B cell (primary cell): ENCODE measurements at regions not wholly inside any gene's neighbourhood (a gene's known extent, or its start where the extent isn't known, plus 50 kb on each side); places are given as distances from the start of the nearest gene placed in this dataset.

Source experiments
- ATAC-seq: fragments of 200-7000 bp; cut with Tn5 transposase; one replicate; pipeline ENCODE4 v1.10.0; 2021; ENCODE audit warnings: low read depth, mild to moderate bottlenecking, moderate number of reproducible peaks, moderate library complexity
- CTCF ChIA-PET: fragments of 350-600 bp; sonication (Branson Sonifier 250); formaldehyde crosslinking; loops from one replicate; lab custom pipeline; 2021; ENCODE audit warnings: antibody characterized with exemption, inconsistent platforms; lab: Charles Lee
- POLR2A ChIA-PET: fragments of 350-600 bp; sonication (Branson Sonifier 250); formaldehyde crosslinking; loops from one replicate; lab custom pipeline; 2021; ENCODE audit warnings: antibody characterized with exemption; lab: Charles Lee
- DNase-seq: peaks from one replicate; pipeline ENCODE4 v3.0.0; 2013
- H2AFZ ChIP-seq: 2 replicates; pipeline ENCODE4 v1.6.1; 2012; ENCODE audit warnings: mild to moderate bottlenecking, low read depth, low read length; ENCODE audit not compliant: insufficient read depth, poor library complexity, severe bottlenecking
- H3K27ac ChIP-seq, 2 donors: 1 replicate in 1 of 2; 2 replicates in 1 of 2; pipeline ENCODE4 v1.5.1; 2012 to 2013; ENCODE audit warnings: low read length in 2 of 2, mild to moderate bottlenecking in 2 of 2, moderate library complexity in 1 of 2
- H3K27me3 ChIP-seq, 4 experiments: fragments of 200-600 bp in 1 of 4; sonication (generic) in 1 of 4; replicated peaks in 1 of 4; 1 replicate in 2 of 4; 2 replicates in 2 of 4; pipeline versions ENCODE4 v1.6.1 to v1.7.0; 2013 to 2016; ENCODE audit warnings: low read length in 3 of 4, mild to moderate bottlenecking in 2 of 4, mixed read lengths in 1 of 4, moderate library complexity in 1 of 4; ENCODE audit not compliant: insufficient read depth in 4 of 4, control insufficient read depth in 3 of 4; ENCODE audit errors: control extremely low read depth in 1 of 4
- H3K36me3 ChIP-seq, 2 experiments: replicated peaks in 1 of 2; 1 replicate in 1 of 2; 2 replicates in 1 of 2; pipeline versions ENCODE4 v1.6.1 to v1.7.1; 2013; ENCODE audit warnings: low read length in 1 of 2; ENCODE audit not compliant: insufficient read depth in 2 of 2, control insufficient read depth in 1 of 2; ENCODE audit errors: control extremely low read depth in 1 of 2, extremely low read depth in 1 of 2
- H3K4me1 ChIP-seq, 2 donors: fragments of 200-600 bp in 1 of 2; sonication (generic) in 1 of 2; 1 replicate in 1 of 2; 2 replicates in 1 of 2; pipeline versions ENCODE4 v1.5.1 to v1.6.1; 2013 to 2017; ENCODE audit warnings: low read length in 2 of 2; ENCODE audit not compliant: control insufficient read depth in 2 of 2, insufficient read depth in 2 of 2
- H3K4me2 ChIP-seq: replicated peaks from 2 replicates; pipeline ENCODE3; 2012; ENCODE audit warnings: mild to moderate bottlenecking, low read depth, low read length; ENCODE audit not compliant: poor library complexity, severe bottlenecking
- H3K4me3 ChIP-seq, 5 experiments: fragments of 200-600 bp in 1 of 5; sonication (generic) in 1 of 5; 1 replicate in 3 of 5; 2 replicates in 2 of 5; pipeline versions ENCODE4 v1.5.1 to v1.7.0; 2011 to 2016; ENCODE audit warnings: low read length in 4 of 5, mild to moderate bottlenecking in 4 of 5, low read depth in 2 of 5, control low read depth in 1 of 5, moderate library complexity in 1 of 5; ENCODE audit not compliant: insufficient read depth in 1 of 5; ENCODE audit errors: control extremely low read depth in 1 of 5, extremely low read depth in 1 of 5
- H3K79me2 ChIP-seq: fragments of 200-600 bp; sonication (generic); one replicate; pipeline ENCODE4 v1.6.0; 2016; ENCODE audit warnings: low read length; ENCODE audit not compliant: control insufficient read depth, insufficient read depth
- H3K9ac ChIP-seq: fragments of 200-600 bp; sonication (generic); 2 replicates; pipeline ENCODE4 v1.6.1; 2017; ENCODE audit warnings: mild to moderate bottlenecking, low read length, moderate library complexity
- H3K9me3 ChIP-seq, 3 donors: one replicate each; pipeline versions ENCODE4 v1.6.1 to v1.7.1; 2013; ENCODE audit warnings: low read length in 2 of 3; ENCODE audit not compliant: control insufficient read depth in 2 of 3, insufficient read depth in 1 of 3; ENCODE audit errors: control extremely low read depth in 1 of 3
- H4K20me1 ChIP-seq: 2 replicates; pipeline ENCODE4 v1.6.0; 2012; ENCODE audit warnings: mild to moderate bottlenecking, low read length; ENCODE audit not compliant: insufficient read depth, control insufficient read depth, poor library complexity, severe bottlenecking
- H3K27ac Mint-ChIP-seq: one replicate; pipeline ENCODE4 v1.8.0; 2021; ENCODE audit warnings: mixed read lengths
- H3K27me3 Mint-ChIP-seq: one replicate; pipeline ENCODE4 v1.8.0; 2021; ENCODE audit warnings: mixed read lengths
- H3K4me1 Mint-ChIP-seq: one replicate; pipeline ENCODE4 v1.8.0; 2021; ENCODE audit warnings: mixed read lengths
- H3K4me3 Mint-ChIP-seq: one replicate; pipeline ENCODE4 v1.8.0; 2021; ENCODE audit warnings: mixed read lengths
- H3K9me3 Mint-ChIP-seq: one replicate; pipeline ENCODE4 v1.8.0; 2022; ENCODE audit warnings: mixed read lengths; ENCODE audit not compliant: insufficient read depth
- EZH2 ChIP-seq: IDR thresholded peaks from 2 replicates; pipeline ENCODE4 v1.6.1; 2012; ENCODE audit warnings: borderline replicate concordance, low read depth, mild to moderate bottlenecking, moderate library complexity, low read length; ENCODE audit not compliant: insufficient read depth, poor library complexity, severe bottlenecking
- WGBS: methylation state at CpG from one replicate; pipeline ENCODE4 v1.1.5; 2013; ENCODE audit warnings: missing lambda C conversion rate; ENCODE audit not compliant: insufficient coverage; 5-methylcytosine and 5-hydroxymethylcytosine counted together
- intact Hi-C: fragments of 100-400 bp; cut with micrococcal nuclease; formaldehyde crosslinking; loops from one replicate; pipeline ENCODE4 v1.10.0; 2022
- TF ChIP-seq, protein P1 (sequence below): fragments of 200-600 bp; IDR thresholded peaks from one replicate; pipeline ENCODE4 v1.8.0; 2022; ENCODE audit warnings: antibody characterized with exemption, mild to moderate bottlenecking

GRCh38 chr5:158268286-158268685, 409.3 kb upstream of the CLINT1 start:
- Histone ChIP-seq H3K9me3 (peaks cover 0 to 8% (median 5%) of the 10 kb centered on the region in 3 donors), H3K27me3 (no peaks in the 10 kb centered on the region), H3K27ac (no peak overlapping the region), H3K4me1 (no peaks in the 10 kb centered on the region), H3K79me2 (no peaks in the 10 kb centered on the region), H3K4me2 (no peak overlapping the region), H4K20me1 (no peaks in the 10 kb centered on the region), H3K9ac (no peak overlapping the region), H3K36me3 (no peaks in the 10 kb centered on the region), H3K4me3 (no peak overlapping the region), H2AFZ (no peak overlapping the region)
- H3K4me3 Mint-ChIP-seq: no peak overlapping the region
- ATAC-seq (no peak), DNase-seq (no peak)
- WGBS: 90% methylated on average over 8 of the region's 8 CpGs
- TF ChIP-seq, protein P1, sequence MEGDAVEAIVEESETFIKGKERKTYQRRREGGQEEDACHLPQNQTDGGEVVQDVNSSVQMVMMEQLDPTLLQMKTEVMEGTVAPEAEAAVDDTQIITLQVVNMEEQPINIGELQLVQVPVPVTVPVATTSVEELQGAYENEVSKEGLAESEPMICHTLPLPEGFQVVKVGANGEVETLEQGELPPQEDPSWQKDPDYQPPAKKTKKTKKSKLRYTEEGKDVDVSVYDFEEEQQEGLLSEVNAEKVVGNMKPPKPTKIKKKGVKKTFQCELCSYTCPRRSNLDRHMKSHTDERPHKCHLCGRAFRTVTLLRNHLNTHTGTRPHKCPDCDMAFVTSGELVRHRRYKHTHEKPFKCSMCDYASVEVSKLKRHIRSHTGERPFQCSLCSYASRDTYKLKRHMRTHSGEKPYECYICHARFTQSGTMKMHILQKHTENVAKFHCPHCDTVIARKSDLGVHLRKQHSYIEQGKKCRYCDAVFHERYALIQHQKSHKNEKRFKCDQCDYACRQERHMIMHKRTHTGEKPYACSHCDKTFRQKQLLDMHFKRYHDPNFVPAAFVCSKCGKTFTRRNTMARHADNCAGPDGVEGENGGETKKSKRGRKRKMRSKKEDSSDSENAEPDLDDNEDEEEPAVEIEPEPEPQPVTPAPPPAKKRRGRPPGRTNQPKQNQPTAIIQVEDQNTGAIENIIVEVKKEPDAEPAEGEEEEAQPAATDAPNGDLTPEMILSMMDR: no peak
- CTCF ChIA-PET: no interaction called here
- H3K27ac Mint-ChIP-seq: no peak overlapping the region
- H3K27me3 Mint-ChIP-seq: no peaks in the 10 kb centered on the region
- H3K4me1 Mint-ChIP-seq: peaks cover 4% of the 10 kb centered on the region
- intact Hi-C loops: no loop called here
- POLR2A ChIA-PET: no interaction called here
- H3K9me3 Mint-ChIP-seq: peaks cover 4% of the 10 kb centered on the region

GRCh38 chr5:158267228-158267627, 408.3 kb upstream of the CLINT1 start:
- ATAC-seq (no peak), DNase-seq (no peak)
- H3K36me3 ChIP-seq: no peaks in the 10 kb centered on the region
- H3K4me3 ChIP-seq: no peak overlapping the region
- no peaks in the 10 kb centered on the region for H4K20me1 ChIP-seq
- TF ChIP-seq EZH2: no peak
- TF ChIP-seq, protein P1: no peak
- Mint-ChIP-seq H3K9me3 (peaks cover 4% of the 10 kb centered on the region), H3K4me3 (no peak overlapping the region), H3K4me1 (peaks cover 4% of the 10 kb centered on the region), H3K27me3 (no peaks in the 10 kb centered on the region), H3K27ac (no peak overlapping the region)
- WGBS: no CpG with 5 or more reads among the region's 2 CpGs
- CTCF ChIA-PET: interaction anchor here (0.6 kb wide), 1 partner anchor 414 kb away, joined by 3 read pairs; no protein-coding TSS in a partner anchor
- peaks cover 0 to 8% (median 5%) of the 10 kb centered on the region in 3 donors for H3K9me3 ChIP-seq
- POLR2A ChIA-PET: no interaction called here
- H2AFZ ChIP-seq: no peak overlapping the region
- no peaks in the 10 kb centered on the region for H3K27me3 ChIP-seq
- no peak overlapping the region for H3K4me2 ChIP-seq
- H3K4me1 ChIP-seq: no peaks in the 10 kb centered on the region
- intact Hi-C loops: no loop called here
- H3K9ac ChIP-seq: no peak overlapping the region
- H3K79me2 ChIP-seq: no peaks in the 10 kb centered on the region
- no peak overlapping the region for H3K27ac ChIP-seq
